Adrenal gland (tissue), 5 donors: ENCODE measurements at regions not wholly inside any gene's neighbourhood (a gene's known extent, or its start where the extent isn't known, plus 50 kb on each side); places are given as distances from the start of the nearest gene placed in this dataset.

Experiments
- CTCF ChIP-seq, 6 experiments: fragments of 450-650 bp in 4 of 6; fragments of 200-600 bp in 2 of 6; sonication (generic) in 1 of 6; IDR thresholded peaks; 1 replicate in 5 of 6; 2 replicates in 1 of 6; pipeline versions ENCODE4 v1.5.1 to v1.8.0; 2016 to 2021; ENCODE audit warnings: antibody characterized with exemption in 6 of 6, mild to moderate bottlenecking in 2 of 6, moderate library complexity in 1 of 6
- POLR2A ChIP-seq, 2 donors: fragments of 450-650 bp; IDR thresholded peaks; one replicate each; pipeline ENCODE4 v1.6.1; 2017; ENCODE audit warnings: antibody characterized with exemption in 2 of 2, mild to moderate bottlenecking in 2 of 2, moderate library complexity in 1 of 2
- donor health status: DM: no; HTN: no; CAD: no.

DNA sequence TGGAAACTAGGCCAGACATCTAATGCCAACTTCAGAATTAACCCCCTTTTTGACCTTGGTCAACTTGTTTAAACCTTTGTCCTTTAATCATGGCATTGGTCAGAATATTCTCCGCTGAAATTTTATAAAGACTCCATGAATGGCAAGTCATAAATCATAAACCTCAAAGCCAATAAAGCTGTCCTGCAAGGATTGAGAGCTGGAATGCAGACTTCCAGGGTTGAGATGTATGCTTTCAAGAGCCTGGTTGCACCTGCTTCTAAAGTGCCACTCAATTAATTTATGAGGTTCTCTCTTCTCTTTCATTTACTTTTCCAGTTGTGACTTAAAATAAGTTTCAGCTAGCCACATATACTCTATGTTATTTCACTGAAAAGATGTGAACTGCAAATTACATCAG, 136.2 kb upstream of the HCCS start:
- TF ChIP-seq POLR2A (IDR thresholded peaks at IDR 0.05) (no peak), CTCF (IDR thresholded peaks at IDR 0.05) (no peak)
